Retinal pigment epithelial cell (primary cell): ENCODE measurements at regions not wholly inside any gene's neighbourhood (a gene's known extent, or its start where the extent isn't known, plus 50 kb on each side); places are given as distances from the start of the nearest gene placed in this dataset.

Experiments used
- DNase-seq: peaks from one replicate; pipeline ENCODE4 v3.0.0-alpha.2; 2010; ENCODE audit warnings: low read depth
- H3K4me3 ChIP-seq: 2 replicates; pipeline ENCODE4 v1.5.1; 2011; ENCODE audit warnings: mild to moderate bottlenecking, low read length, control low read depth, moderate library complexity
- TF ChIP-seq, protein P1 (sequence below): conservative IDR thresholded peaks from 2 replicates; pipeline ENCODE4 v1.5.1; 2011; ENCODE audit warnings: low read depth, low read length, control low read depth, inconsistent platforms

DNA sequence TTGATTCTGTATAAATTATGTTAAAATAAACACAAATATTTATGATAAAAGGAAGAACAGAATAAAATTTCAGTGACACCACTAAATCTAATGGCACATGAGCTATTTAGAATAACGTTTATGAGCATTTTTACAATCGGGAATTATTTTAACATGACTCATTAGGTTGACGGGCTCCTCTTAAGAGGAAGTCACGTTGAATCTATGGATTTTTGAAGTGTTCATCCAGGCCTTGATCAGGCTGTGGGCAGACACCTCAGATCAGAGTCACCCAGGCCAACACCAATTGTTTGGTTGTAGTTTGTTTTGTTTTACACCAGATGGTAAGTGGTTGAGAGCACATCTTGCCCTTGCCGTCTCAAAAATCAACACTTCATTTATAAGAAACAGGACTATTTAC, 257.8 kb downstream of the FOXO1 start:
- TF ChIP-seq, protein P1, sequence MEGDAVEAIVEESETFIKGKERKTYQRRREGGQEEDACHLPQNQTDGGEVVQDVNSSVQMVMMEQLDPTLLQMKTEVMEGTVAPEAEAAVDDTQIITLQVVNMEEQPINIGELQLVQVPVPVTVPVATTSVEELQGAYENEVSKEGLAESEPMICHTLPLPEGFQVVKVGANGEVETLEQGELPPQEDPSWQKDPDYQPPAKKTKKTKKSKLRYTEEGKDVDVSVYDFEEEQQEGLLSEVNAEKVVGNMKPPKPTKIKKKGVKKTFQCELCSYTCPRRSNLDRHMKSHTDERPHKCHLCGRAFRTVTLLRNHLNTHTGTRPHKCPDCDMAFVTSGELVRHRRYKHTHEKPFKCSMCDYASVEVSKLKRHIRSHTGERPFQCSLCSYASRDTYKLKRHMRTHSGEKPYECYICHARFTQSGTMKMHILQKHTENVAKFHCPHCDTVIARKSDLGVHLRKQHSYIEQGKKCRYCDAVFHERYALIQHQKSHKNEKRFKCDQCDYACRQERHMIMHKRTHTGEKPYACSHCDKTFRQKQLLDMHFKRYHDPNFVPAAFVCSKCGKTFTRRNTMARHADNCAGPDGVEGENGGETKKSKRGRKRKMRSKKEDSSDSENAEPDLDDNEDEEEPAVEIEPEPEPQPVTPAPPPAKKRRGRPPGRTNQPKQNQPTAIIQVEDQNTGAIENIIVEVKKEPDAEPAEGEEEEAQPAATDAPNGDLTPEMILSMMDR: no peak
- H3K4me3 ChIP-seq: no peak overlapping the region
- DNase-seq: no peak

DNA sequence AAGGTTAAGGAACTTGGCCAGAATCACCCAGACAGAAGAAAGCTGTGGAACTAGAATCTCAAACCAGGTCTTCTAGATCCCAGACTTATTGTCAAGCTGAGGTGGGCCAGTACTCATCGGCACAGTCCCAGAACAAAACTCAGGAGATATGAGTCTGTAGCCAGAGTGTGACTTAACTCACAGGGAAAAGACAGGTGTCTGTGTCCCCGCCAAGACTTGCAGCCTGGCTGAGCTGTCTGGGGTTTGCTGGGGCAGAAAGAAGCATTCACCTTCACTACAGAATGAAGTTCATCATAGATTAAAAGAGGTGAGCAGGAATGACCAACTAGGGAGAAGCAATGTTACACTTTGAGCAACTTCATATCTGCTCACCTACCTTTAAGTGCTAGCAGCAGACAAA, 257.2 kb downstream of the FOXO1 start:
- DNase-seq: no peak
- no peak overlapping the region for H3K4me3 ChIP-seq
- TF ChIP-seq, protein P1: no peak

DNA sequence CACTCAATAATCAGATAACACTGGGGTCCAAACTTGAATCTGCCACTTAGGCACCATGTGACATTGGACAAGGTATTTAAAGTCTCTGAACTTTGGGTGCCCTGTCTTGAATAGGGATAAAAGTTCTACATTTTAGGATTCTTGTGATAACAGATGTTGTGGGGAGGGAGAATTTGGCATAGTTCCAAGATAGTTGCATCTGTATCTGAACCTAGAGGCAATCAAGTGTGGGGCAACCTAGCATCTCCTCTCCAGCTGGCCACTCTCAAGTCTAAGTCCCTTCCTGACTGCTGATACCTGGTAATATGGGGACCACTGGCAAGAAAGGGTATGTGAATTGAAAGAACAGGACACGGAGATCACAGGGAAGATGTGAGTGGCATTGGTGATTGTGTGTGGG, 256.1 kb downstream of the FOXO1 start:
- TF ChIP-seq, protein P1: no peak
- no peak overlapping the region for H3K4me3 ChIP-seq
- DNase-seq: no peak

DNA sequence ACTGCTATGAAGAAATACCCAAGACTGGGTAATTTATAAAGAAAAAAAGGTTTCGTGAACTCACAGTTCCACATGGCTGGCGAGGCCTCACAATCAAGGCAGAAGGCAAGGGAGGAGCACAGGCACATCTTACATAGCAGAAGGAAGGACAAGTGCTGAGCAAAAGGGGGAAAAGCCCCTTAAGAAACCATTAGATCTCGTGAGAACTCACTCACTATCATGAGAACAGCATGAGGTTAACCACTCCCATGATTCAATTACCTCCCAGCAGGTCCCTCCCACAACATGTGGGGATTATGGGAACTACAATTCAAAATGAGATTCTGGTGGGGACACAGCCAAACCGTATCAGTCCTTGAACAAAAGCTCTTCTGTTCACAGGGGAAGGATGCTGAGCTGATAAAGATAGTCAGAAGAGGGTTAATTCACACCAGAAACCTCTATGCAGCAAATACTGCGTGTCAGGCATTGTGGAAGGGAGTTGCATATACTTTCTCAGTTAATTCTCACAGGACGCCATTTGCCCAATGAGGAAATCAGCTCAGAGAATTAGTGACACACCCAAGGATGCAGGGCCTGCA, 246.2 kb downstream of the FOXO1 start:
- TF ChIP-seq, protein P1: no peak
- H3K4me3 ChIP-seq: no peak overlapping the region
- DNase-seq: no peak

DNA sequence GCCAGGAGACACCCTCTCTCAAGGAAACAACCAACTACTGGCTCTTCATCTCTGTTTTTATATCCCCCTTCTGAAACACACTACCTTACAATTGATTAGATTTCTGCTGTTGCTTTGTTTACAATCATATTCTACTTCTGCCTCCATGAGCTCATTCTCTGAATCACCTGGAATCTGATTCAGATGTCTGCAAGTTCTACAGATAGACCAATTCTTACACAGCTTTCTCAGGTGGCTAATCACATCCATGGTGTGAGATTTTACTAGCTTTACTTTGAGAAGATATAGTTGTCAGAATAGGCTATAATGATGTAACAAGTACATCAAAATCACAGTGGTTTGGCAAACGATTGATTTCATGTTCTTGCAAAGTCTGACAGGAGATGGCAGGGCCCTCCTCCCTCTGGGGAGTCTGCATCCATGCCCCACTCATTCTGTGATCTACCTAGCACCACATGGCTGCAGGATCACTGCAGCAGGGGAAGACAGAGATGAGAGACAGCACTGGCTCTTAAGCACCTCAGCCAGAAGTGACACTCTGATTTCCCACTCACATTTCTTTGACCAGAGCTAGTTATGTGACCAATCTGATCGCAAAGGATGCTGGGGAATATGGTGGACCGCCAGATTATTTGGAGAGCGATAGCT, 243.7 kb downstream of the FOXO1 start:
- no peak overlapping the region for H3K4me3 ChIP-seq
- DNase-seq: no peak
- TF ChIP-seq, protein P1: no peak

DNA sequence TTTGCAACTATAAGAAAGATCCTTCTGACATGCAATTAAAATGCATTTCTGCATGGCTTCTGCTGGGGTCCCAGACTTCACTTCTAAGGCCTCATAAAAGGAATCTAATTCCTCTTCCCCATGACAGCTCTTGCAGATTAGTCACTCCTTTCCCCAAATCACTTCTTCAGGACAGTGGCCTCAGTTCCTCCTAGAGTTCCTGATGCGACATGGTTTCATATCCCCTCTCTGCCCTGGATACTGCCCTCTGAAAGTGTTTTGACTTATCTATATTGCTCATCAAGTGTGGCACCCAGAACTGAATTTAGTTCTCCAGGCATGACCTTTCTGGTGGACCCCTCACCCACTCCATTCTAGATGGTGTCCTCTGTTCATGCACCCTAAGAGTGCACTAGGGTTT, 238.1 kb downstream of the FOXO1 start:
- TF ChIP-seq, protein P1: no peak
- no peak overlapping the region for H3K4me3 ChIP-seq
- DNase-seq: no peak

DNA sequence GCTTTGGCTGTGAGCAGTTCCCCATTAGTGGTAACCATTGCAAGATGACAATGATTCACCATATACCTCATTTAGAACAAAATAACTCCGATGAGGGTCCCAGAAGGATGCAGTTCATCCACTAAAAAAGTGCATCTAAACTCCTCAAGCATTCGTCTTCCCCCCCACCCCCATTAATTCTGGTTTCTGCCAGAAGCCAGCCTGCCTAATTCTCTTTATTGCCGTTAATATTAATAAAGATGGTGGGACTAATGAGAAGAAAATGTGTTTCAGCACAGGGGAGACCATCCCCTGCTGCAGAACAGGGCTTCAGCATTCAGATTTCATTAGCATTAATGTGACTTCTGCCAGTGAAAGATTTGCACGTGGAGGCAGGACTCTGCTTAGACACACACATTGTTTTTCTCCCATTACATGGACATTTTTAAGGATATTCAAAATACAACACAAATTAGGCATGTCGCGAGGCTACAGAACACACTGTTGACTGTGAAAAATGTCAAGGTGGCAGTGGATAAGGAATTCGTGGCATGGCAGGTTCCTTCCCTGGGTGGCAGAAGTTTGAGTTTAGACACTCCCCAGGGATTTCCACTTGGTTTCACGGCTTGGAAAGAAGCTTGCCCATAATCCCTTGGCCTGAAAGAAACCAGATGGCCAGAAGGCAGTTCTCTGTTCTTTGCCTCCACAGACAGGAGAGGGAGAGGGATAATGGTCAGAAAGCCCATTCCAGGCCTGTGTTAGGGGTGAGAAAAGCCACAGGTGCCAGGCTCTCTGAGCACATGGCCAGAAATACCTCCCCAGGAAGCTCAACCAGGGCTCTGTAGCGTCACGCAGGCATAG, 236.5 kb downstream of the FOXO1 start:
- TF ChIP-seq, protein P1: no peak
- DNase-seq: no peak
- no peak overlapping the region for H3K4me3 ChIP-seq
